Breast epithelium (tissue), 3 donors: ENCODE measurements at regions not wholly inside any gene's neighbourhood (a gene's known extent, or its start where the extent isn't known, plus 50 kb on each side); places are given as distances from the start of the nearest gene placed in this dataset.

Experiments used
- CTCF ChIP-seq, 3 donors: fragments of 450-650 bp; IDR thresholded peaks; one replicate each; pipeline ENCODE4 v1.5.1; 2016 to 2017; ENCODE audit warnings: antibody characterized with exemption in 3 of 3, mild to moderate bottlenecking in 3 of 3, moderate library complexity in 3 of 3
- POLR2A ChIP-seq: fragments of 450-650 bp; IDR thresholded peaks from one replicate; pipeline ENCODE4 v1.6.1; 2016; ENCODE audit warnings: antibody characterized with exemption, mild to moderate bottlenecking, moderate library complexity
- POLR2AphosphoS5 ChIP-seq, 3 donors: sonication (generic); formaldehyde crosslinking; IDR thresholded peaks; one replicate each; pipeline ENCODE4 v1.6.1; 2017; ENCODE audit warnings: antibody characterized with exemption in 3 of 3

GRCh38 chr1:193443886-193444285, 257.5 kb upstream of the B3GALT2 start:
- TF ChIP-seq CTCF (IDR thresholded peaks at IDR 0.05) (no peak), POLR2AphosphoS5 (IDR thresholded peaks at IDR 0.05) (no peak), POLR2A (no peak)
